Fibroblast of mammary gland (primary cell): ENCODE measurements at regions not wholly inside any gene's neighbourhood (a gene's known extent, or its start where the extent isn't known, plus 50 kb on each side); places are given as distances from the start of the nearest gene placed in this dataset.

ENCODE experiments used
- DNase-seq: peaks from one replicate; pipeline ENCODE4 v3.0.0-alpha.2; 2010; ENCODE audit warnings: low read depth
- H3K4me3 ChIP-seq: 2 replicates; pipeline ENCODE4 v1.5.1; 2011; ENCODE audit warnings: low read depth, mild to moderate bottlenecking, low read length, moderate library complexity; ENCODE audit not compliant: control insufficient read depth
- TF ChIP-seq, protein P1 (sequence below): conservative IDR thresholded peaks from 2 replicates; pipeline ENCODE4 v1.5.1; 2011; ENCODE audit warnings: low read depth, low read length, inconsistent platforms; ENCODE audit not compliant: control insufficient read depth, insufficient read depth

DNA sequence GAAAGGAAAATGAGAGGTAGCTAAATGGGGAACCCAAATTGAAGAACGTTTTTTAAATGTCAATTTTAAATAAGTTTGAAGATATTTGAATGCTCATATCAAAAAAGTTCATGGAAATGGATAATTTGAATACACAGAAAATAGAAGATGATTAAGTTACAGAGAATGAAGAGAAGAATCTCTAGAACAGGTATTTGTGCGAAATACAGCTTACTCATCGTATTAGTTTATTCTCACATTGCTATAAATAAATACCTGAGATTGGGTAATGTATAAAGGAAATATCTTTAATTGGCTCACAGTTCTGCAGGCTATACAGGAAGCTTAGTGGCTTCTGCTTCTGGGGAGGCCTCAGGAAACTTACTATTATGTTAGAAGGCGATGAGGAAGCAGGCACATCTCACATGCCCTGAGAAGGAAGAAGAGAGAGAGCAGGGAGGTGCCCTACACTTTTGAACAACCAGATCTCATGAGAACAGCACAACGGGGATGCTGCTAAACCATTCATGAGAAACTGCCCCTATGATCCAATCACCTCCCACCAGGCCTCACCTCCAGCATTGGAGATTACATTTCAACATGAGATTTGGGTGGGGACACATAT is 89.7 kb upstream of the DTNA start:
- TF ChIP-seq, protein P1, sequence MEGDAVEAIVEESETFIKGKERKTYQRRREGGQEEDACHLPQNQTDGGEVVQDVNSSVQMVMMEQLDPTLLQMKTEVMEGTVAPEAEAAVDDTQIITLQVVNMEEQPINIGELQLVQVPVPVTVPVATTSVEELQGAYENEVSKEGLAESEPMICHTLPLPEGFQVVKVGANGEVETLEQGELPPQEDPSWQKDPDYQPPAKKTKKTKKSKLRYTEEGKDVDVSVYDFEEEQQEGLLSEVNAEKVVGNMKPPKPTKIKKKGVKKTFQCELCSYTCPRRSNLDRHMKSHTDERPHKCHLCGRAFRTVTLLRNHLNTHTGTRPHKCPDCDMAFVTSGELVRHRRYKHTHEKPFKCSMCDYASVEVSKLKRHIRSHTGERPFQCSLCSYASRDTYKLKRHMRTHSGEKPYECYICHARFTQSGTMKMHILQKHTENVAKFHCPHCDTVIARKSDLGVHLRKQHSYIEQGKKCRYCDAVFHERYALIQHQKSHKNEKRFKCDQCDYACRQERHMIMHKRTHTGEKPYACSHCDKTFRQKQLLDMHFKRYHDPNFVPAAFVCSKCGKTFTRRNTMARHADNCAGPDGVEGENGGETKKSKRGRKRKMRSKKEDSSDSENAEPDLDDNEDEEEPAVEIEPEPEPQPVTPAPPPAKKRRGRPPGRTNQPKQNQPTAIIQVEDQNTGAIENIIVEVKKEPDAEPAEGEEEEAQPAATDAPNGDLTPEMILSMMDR = no peak
- no peak overlapping the region for H3K4me3 ChIP-seq
- no peak for DNase-seq

DNA sequence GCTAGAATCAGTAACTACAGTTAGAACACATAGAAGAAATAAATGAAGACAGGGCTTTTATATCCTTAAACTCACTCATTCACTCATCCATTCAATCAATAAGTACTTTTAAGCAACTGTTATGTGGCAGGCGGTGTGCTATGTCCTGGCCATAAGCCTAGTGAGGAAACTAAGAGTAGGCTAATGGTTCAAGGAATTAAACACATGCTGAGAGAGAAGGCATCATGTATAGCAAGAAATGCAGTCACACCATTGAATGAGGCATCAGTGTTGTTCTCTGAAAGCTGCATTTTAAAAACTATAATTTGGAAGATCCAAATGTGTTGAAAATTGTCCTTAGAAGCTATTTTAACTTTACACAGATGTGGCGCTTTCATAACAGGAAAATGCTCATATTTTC is 86.5 kb upstream of the DTNA start:
- DNase-seq = no peak
- TF ChIP-seq, protein P1 = no peak
- H3K4me3 ChIP-seq = no peak overlapping the region

DNA sequence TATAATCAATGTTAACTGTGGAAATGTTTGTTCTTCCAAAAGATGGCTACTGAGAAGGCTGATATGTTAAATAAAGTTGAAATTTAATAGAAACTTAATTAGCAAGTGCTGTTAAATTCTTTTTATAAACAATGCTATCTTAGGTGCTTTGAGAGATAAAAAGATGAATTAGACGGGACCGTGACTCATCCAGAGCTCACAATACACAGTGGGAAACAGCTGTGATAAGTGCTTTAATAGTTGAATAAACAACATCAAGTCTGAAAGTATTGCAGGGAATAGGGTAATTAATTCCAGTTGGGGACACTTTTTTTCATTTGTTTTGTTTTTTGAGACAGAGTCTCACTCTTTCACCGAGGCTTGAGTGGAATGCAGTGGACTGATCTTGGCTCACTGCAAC is 85.5 kb upstream of the DTNA start:
- TF ChIP-seq, protein P1 = no peak
- peak; percentile 56 for DNase-seq
- H3K4me3 ChIP-seq = no peak overlapping the region

DNA sequence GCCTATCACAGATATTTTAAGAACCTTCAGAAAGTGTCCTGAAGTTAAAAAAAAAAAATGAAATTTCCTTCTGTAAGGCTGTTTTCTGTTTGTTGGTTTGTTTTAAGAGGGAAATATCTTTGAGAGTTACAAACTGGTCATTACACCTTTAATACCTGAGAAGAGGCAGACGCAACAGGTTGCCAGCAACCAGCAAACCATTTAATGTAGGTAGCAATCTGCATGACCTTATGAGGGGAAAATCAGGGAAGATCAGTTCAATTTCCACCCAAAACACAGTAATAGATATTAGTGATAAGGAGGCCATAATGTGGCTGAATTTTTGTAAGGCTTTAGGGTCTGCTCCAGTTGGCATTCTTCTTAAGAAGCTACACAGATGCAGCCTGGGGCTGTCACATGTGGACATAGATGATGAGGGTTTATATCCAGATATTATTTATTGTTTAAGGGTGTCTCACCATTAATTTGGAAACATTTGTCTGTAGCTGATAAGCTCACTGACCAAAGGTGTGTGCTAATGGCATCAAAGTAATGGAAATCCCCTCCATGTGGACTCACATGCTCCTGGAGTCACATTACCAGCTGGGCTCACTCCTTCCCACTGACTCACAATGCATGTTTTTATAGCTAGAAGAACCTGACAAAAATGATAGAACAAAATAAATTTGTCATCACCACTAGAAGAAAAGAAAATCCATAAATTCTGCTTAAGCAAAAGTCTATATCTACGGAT is 83.5 kb upstream of the DTNA start:
- no peak overlapping the region for H3K4me3 ChIP-seq
- TF ChIP-seq, protein P1 = no peak

DNA sequence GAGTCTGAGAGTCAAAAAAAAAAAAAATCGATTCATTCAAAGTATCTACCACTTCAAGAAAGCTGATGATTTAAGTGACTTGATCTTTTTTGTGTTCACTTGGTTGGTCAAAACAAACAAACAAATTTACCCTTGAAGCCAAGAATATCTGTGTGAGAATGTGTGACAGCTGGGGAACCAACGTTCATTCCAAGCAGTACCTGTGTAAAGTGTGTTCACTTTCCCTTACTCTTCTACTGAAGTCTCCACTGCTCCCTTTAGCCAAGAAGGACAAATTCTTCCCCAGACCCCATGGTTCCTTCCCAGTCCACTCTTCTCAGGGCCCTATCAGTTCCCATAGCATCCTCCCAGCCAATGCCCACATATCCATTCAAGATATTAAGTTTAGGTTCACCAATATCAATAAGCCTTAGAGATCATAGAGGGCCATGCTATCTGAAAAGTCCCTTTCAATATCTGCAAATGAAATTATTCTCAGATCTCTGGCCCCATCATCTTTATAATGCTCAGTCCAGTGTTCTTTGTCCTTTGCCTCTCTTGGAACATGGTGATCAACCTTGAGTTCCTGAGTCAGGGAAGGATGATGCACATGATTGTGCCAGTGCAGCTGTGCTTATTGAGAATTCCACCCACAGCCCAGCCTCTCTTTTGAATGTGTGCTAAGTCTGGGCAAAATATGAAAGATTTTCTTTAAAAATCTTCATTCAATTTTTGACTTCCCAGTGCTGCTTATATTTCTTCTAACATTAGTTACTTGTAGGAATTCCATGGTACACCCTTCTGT is 82.8 kb upstream of the DTNA start:
- H3K4me3 ChIP-seq = no peak overlapping the region
- TF ChIP-seq, protein P1 = no peak
- DNase-seq = peak; percentile 24

More for the DNA sequence above, 83.5 kb upstream of the DTNA start:
- DNase-seq = peak; percentile 52

DNA sequence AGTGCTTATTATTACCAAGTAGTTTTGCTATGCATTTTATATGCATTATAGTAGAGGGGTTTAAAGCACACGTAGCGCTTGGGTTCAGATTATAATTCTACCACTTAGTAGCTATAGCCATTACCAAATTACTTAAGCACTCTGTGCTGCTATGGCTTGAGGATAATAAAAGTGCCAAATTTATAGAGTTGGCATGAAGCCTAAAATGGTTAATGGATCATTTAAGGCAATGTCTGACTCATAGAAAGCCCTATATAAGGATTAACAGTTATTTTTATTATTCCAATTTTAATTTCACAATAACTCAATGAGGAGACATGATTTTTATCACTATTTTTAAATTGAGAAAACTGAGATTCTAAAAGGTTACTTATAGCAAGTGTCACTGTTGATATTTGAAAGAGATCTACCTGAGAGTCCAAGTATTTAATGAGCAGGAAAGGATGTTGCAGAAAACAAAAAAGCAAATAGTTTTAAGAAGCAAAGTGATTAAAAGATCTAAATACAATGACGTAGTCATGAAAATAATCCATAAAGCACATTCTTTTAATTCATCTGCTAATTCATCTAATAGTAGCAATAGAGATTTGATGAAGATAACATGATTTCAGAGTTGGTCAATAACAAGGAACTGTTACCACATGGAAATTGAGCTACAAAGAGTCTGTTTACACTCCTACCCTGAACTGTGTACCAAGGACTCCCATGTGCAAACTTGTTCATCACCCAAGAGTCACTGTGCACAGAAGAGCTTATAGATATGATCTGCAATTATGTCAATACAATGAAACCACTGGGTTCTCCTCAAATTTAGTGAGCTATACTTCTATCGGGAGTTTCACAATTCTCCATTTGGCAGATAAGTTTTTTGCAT is 78.8 kb upstream of the DTNA start:
- TF ChIP-seq, protein P1 = no peak
- DNase-seq = no peak
- no peak overlapping the region for H3K4me3 ChIP-seq
